GM12878 (cell line): ENCODE measurements at regions not wholly inside any gene's neighbourhood (a gene's known extent, or its start where the extent isn't known, plus 50 kb on each side); places are given as distances from the start of the nearest gene placed in this dataset.
"Not testable (repeated sequence)": the region's sequence is repeated elsewhere in the genome, so short reads cannot be mapped to it uniquely, and the experiment has no call there.

Experiments used
- ATAC-seq: fragments of 200-7000 bp; cut with Tn5 transposase; 3 replicates; pipeline ENCODE4 v1.9.1; 2020; ENCODE audit warnings: mild to moderate bottlenecking, moderate library complexity
- BruUV-seq: library from RNA; stranded (reverse); fragments of 400-500 nt; replicated peaks from 2 replicates; lab custom pipeline; 2021; lab: Mats Ljungman, UMichigan
- CTCF ChIA-PET: fragments of 300-600 bp; sonication (Branson Sonifier 250); formaldehyde crosslinking; extraction: SDS; loops from one replicate; lab custom pipeline; 2021; ENCODE audit warnings: inconsistent platforms; lab: Yijun Ruan, JAX
- POLR2A ChIA-PET: fragments of 350-600 bp; formaldehyde crosslinking; extraction: SDS; loops from one replicate; lab custom pipeline; 2021; ENCODE audit warnings: inconsistent platforms; lab: Charles Lee
- RAD21 ChIA-PET: fragments of 300-600 bp; sonication (Branson Sonifier 250); formaldehyde crosslinking; loops from one replicate; lab custom pipeline; 2023; ENCODE audit warnings: antibody characterized with exemption; ENCODE audit not compliant: unreplicated experiment; lab: Charles Lee
- SMC1A ChIA-PET: fragments of 300-600 bp; sonication (Branson Sonifier 250); formaldehyde crosslinking; loops from one replicate; lab custom pipeline; 2023; ENCODE audit not compliant: unreplicated experiment, uncharacterized antibody; lab: Charles Lee
- DNase-seq: peaks from one replicate; pipeline ENCODE4 v3.0.0-alpha.2; 2011; ENCODE audit warnings: low read depth, low spot score
- FAIRE-seq: peaks from 3 replicates; lab custom pipeline; 2011; peaks lifted over from hg19 to GRCh38; lab: Jason Lieb, UNC
- H2AFZ ChIP-seq: 2 replicates; pipeline ENCODE4 v1.6.0; 2011; ENCODE audit warnings: low read depth, low read length, control low read depth; ENCODE audit not compliant: control insufficient read depth
- H3K27ac ChIP-seq: 2 replicates; pipeline ENCODE4 v1.5.1; 2011; ENCODE audit warnings: control low read depth; ENCODE audit not compliant: control insufficient read depth, insufficient read depth
- H3K27me3 ChIP-seq, 2 experiments: replicated peaks in 1 of 2; 2 replicates each; pipeline versions ENCODE4 v1.6.0 to v1.6.1; 2011; ENCODE audit warnings: low read length in 1 of 2; ENCODE audit not compliant: control insufficient read depth in 2 of 2, insufficient read depth in 2 of 2
- H3K36me3 ChIP-seq, 2 experiments: 2 replicates each; pipeline ENCODE4 v1.5.1; 2011; ENCODE audit warnings: low read length in 1 of 2; ENCODE audit not compliant: control insufficient read depth in 2 of 2, insufficient read depth in 2 of 2
- H3K4me1 ChIP-seq: 2 replicates; pipeline ENCODE4 v1.6.1; 2011; ENCODE audit warnings: mild to moderate bottlenecking, low read length, moderate library complexity, mixed read lengths; ENCODE audit not compliant: control insufficient read depth, insufficient read depth
- H3K4me2 ChIP-seq: 2 replicates; pipeline ENCODE4 v1.6.0; 2011; ENCODE audit warnings: control low read depth; ENCODE audit not compliant: control insufficient read depth, insufficient read depth
- H3K4me3 ChIP-seq: fragments of 200-600 bp; sonication (generic); 2 replicates; pipeline ENCODE4 v1.5.1; 2016
- H3K79me2 ChIP-seq: 2 replicates; pipeline ENCODE4 v1.6.0; 2011; ENCODE audit warnings: low read length; ENCODE audit not compliant: control insufficient read depth, insufficient read depth
- H3K9ac ChIP-seq: 2 replicates; pipeline ENCODE4 v1.8.0; 2011; ENCODE audit warnings: low read length, control low read depth, mixed read lengths; ENCODE audit not compliant: control insufficient read depth, insufficient read depth
- H3K9me3 ChIP-seq: replicated peaks from 3 replicates; pipeline ENCODE4 v1.5.1; 2011; ENCODE audit warnings: mild to moderate bottlenecking, low read length; ENCODE audit not compliant: control insufficient read depth, insufficient read depth
- H4K20me1 ChIP-seq: 2 replicates; pipeline ENCODE4 v1.6.0; 2011; ENCODE audit not compliant: control insufficient read depth, insufficient read depth
- CBX5 ChIP-seq: sonication (generic); IDR thresholded peaks from 2 replicates; pipeline ENCODE4 v1.6.1; 2016; ENCODE audit warnings: low read depth, moderate library complexity, mild to moderate bottlenecking, inconsistent platforms
- FOXM1 ChIP-seq: IDR thresholded peaks from 2 replicates; pipeline ENCODE4 v1.6.1; 2012; ENCODE audit warnings: low read depth, mild to moderate bottlenecking, inconsistent platforms, low read length, moderate library complexity
- NR2C2 ChIP-seq: IDR thresholded peaks from 2 replicates; pipeline ENCODE4 v1.6.1; 2011; ENCODE audit warnings: borderline replicate concordance, low read depth; ENCODE audit not compliant: control insufficient read depth, insufficient read length
- RAD51 ChIP-seq: fragments of 450-650 bp; IDR thresholded peaks from 2 replicates; pipeline ENCODE4 v1.6.1; 2016; ENCODE audit warnings: moderate library complexity, mild to moderate bottlenecking, inconsistent platforms
- RB1 ChIP-seq: fragments of 450-650 bp; formaldehyde crosslinking; IDR thresholded peaks from 2 replicates; pipeline ENCODE4 v1.6.1; 2017; ENCODE audit warnings: mild to moderate bottlenecking, borderline replicate concordance
- SRF ChIP-seq, 2 experiments: IDR thresholded peaks; 2 replicates each; pipeline ENCODE4 v1.6.1; 2011; ENCODE audit warnings: low read depth in 2 of 2, low read length in 2 of 2, mild to moderate bottlenecking in 1 of 2, moderate library complexity in 1 of 2
- YBX1 ChIP-seq: fragments of 450-650 bp; IDR thresholded peaks from 2 replicates; pipeline ENCODE4 v1.6.1; 2016; ENCODE audit warnings: antibody characterized with exemption
- ZBED1 ChIP-seq: IDR thresholded peaks from 2 replicates; pipeline ENCODE4 v1.6.1; 2016; ENCODE audit warnings: borderline replicate concordance
- ZBTB40 ChIP-seq: fragments of 450-650 bp; IDR thresholded peaks from 2 replicates; pipeline ENCODE4 v1.6.1; 2016; ENCODE audit warnings: mild to moderate bottlenecking, moderate library complexity, borderline replicate concordance
- ZNF24 ChIP-seq: fragments of 450-650 bp; IDR thresholded peaks from 2 replicates; pipeline ENCODE4 v1.6.1; 2017; ENCODE audit warnings: antibody characterized with exemption, mild to moderate bottlenecking
- WGBS: methylation state at CpG from one replicate; pipeline ENCODE4 v1.1.6; 2016; ENCODE audit warnings: low lambda C conversion rate; ENCODE audit not compliant: insufficient replicate concordance, insufficient coverage; ENCODE audit errors: missing lambda C conversion rate; 5-methylcytosine and 5-hydroxymethylcytosine counted together
- in situ Hi-C: fragments of 300-500 bp; cut with MboI; formaldehyde crosslinking; loops from 9 replicates; pipeline ENCODE4 v1.14.3; 2018; ENCODE audit warnings: mixed read lengths
- intact Hi-C: fragments of 100-400 bp; cut with micrococcal nuclease; formaldehyde crosslinking; loops from one replicate; pipeline ENCODE4 v1.14.2; 2022; ENCODE audit not compliant: unreplicated experiment
- TF ChIP-seq, protein P1 (sequence below): fragments of 150-350 bp; IDR thresholded peaks from 2 replicates; pipeline ENCODE4 v1.6.1; 2014; ENCODE audit warnings: mild to moderate bottlenecking, low read depth, low read length

GRCh38 chr16:22662958-22663357 is 151.0 kb upstream of the HS3ST2 start:
- in situ Hi-C loops, H3K27ac ChIP-seq, FAIRE-seq, SMC1A ChIA-PET, H3K36me3 ChIP-seq, RAD21 ChIA-PET, H3K4me1 ChIP-seq, H3K9ac ChIP-seq, H4K20me1 ChIP-seq, H3K4me2 ChIP-seq, intact Hi-C loops, DNase-seq, H3K27me3 ChIP-seq, H3K79me2 ChIP-seq, H3K9me3 ChIP-seq, H3K4me3 ChIP-seq, H2AFZ ChIP-seq, ATAC-seq, BruUV-seq: not testable (repeated sequence)
- 0% methylated on average over 1 of the region's 1 CpG for WGBS
- ChIA-PET POLR2A (interaction anchor here (0.6 kb wide), 1 partner anchor 14 kb away, joined by 6 read pairs; no protein-coding TSS in a partner anchor), CTCF (interaction anchor here (0.6 kb wide), 1 partner anchor 10 kb away, joined by 3 read pairs; no protein-coding TSS in a partner anchor)

DNA sequence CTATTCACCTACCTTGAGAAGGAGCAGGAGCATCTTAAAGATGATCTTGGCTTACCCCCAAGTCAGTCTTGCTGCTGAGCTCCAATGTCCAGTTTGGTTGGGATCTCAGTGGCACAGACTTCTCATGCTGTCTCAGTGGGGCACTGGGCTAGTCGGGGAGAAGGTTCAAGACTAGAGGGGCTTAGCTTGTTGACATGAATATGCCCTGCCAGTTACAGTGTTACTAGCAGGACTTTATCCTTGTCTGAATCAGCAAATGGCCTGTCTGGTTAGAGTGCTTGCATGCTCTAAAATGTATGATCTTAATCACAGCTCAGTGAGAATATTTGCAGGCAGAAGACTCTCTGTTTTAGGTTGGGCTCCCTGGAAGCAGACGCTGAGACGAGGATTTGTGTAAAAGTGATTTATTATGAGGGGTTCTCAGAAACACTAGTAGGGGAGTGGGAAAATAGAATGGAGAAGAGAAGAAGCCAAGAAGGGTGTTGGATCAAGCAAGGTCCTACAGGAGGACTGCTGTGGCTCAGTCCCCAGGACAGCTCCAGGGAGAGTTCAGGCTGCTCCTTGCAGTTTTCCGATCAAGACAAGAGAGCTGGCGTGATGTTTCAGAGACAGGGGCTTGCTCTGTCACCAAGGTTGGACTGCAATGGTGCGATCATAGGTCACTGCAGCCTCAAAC is 150.4 kb upstream of the HS3ST2 start:
- no peak overlapping the region for H2AFZ ChIP-seq
- H3K79me2 ChIP-seq: no peaks in the 10 kb centered on the region
- SMC1A ChIA-PET: no interaction called here
- DNase-seq (no peak), FAIRE-seq (no peak), ATAC-seq (no peak)
- POLR2A ChIA-PET: interaction anchor here (0.6 kb wide), 1 partner anchor 14 kb away, joined by 6 read pairs; no protein-coding TSS in a partner anchor
- 52% methylated on average over 6 of the region's 6 CpGs for WGBS
- BruUV-seq: no TSS peak
- 0 out of 4 replicates have a peak, but pooled peaks cover 0 to 1% of the 10 kb centered on the region in 2 experiments for H3K27me3 ChIP-seq
- no peaks in the 10 kb centered on the region for H3K36me3 ChIP-seq
- no peaks in the 10 kb centered on the region for H3K9me3 ChIP-seq
- no peak overlapping the region for H3K27ac ChIP-seq
- no peak overlapping the region for H3K4me2 ChIP-seq
- H3K4me1 ChIP-seq: no peaks in the 10 kb centered on the region
- no peak overlapping the region for H3K4me3 ChIP-seq
- no peaks in the 10 kb centered on the region for H4K20me1 ChIP-seq
- no peak overlapping the region for H3K9ac ChIP-seq
- CTCF ChIA-PET: interaction anchor here (0.6 kb wide), 1 partner anchor 10 kb away, joined by 3 read pairs; no protein-coding TSS in a partner anchor
- intact Hi-C loops: no loop called here
- in situ Hi-C loops: no loop called here
- RAD21 ChIA-PET: no interaction called here
- TF ChIP-seq RB1 (no peak), FOXM1 (no peak), YBX1 (no peak), ZBED1 (no peak), ZBTB40 (no peak), CBX5 (no peak), NR2C2 (no peak), ZNF24 (no peak), RAD51 (no peak), SRF (IDR thresholded peaks at IDR 0.05; ENCODE audit: low read depth in 2 of 2, low read length in 2 of 2) (no peak)
- TF ChIP-seq, protein P1, sequence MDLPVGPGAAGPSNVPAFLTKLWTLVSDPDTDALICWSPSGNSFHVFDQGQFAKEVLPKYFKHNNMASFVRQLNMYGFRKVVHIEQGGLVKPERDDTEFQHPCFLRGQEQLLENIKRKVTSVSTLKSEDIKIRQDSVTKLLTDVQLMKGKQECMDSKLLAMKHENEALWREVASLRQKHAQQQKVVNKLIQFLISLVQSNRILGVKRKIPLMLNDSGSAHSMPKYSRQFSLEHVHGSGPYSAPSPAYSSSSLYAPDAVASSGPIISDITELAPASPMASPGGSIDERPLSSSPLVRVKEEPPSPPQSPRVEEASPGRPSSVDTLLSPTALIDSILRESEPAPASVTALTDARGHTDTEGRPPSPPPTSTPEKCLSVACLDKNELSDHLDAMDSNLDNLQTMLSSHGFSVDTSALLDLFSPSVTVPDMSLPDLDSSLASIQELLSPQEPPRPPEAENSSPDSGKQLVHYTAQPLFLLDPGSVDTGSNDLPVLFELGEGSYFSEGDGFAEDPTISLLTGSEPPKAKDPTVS: no peak
